ENCODE measurements at regions not wholly inside any gene's neighbourhood (a gene's known extent, or its start where the extent isn't known, plus 50 kb on each side); places are given as distances from the start of the nearest gene placed in this dataset.
"Not testable (repeated sequence)": the region's sequence is repeated elsewhere in the genome, so short reads cannot be mapped to it uniquely, and the experiment has no call there.

DNA sequence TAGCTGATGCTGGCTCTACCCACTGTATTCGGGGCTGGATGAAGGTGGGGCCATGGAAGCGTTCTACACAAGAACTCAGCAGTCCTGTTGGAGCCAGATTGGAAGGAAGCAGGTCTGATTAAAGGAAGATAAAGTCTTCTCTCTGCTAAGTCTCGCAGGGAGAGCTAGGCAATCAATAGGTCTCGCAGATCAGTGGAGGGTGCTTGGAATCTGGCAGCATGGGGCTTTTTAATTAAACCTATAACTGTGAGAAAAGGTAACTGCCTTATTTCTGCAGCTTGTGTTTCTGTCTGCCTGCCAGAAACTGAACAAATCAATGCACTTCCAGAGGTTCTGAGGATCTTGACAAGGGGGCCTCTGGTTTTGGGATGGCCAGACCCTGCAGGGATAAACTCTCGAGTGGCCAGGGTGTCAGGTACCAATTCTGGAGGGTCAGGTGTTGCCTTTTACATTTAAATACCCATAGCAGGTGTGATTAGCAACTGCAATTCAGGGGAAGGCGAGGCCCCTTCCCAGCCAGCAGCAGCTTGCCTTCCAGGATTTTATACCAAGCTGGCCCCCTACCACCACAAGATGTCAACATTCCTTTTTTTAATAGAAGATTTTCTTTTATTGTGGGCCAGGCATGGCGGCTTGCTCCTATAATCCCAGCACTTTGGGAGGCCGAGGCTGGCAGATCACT lies 228.6 kb downstream of the NPIPA7 start:
- TF ChIP-seq, protein P1, sequence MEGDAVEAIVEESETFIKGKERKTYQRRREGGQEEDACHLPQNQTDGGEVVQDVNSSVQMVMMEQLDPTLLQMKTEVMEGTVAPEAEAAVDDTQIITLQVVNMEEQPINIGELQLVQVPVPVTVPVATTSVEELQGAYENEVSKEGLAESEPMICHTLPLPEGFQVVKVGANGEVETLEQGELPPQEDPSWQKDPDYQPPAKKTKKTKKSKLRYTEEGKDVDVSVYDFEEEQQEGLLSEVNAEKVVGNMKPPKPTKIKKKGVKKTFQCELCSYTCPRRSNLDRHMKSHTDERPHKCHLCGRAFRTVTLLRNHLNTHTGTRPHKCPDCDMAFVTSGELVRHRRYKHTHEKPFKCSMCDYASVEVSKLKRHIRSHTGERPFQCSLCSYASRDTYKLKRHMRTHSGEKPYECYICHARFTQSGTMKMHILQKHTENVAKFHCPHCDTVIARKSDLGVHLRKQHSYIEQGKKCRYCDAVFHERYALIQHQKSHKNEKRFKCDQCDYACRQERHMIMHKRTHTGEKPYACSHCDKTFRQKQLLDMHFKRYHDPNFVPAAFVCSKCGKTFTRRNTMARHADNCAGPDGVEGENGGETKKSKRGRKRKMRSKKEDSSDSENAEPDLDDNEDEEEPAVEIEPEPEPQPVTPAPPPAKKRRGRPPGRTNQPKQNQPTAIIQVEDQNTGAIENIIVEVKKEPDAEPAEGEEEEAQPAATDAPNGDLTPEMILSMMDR (IDR thresholded peaks at IDR 0.05; ENCODE audit: low read depth, low read length, missing input control) = not testable (repeated sequence)
- TF ChIP-seq JUND (IDR thresholded peaks at IDR 0.05); RXRA (IDR thresholded peaks at IDR 0.05); YY1 (IDR thresholded peaks at IDR 0.05); GABPA (IDR thresholded peaks at IDR 0.05 in 1 of 2, conservative IDR thresholded peaks at IDR 0.05 in 1 of 2): not testable (repeated sequence)
- TF ChIP-seq, protein P2, sequence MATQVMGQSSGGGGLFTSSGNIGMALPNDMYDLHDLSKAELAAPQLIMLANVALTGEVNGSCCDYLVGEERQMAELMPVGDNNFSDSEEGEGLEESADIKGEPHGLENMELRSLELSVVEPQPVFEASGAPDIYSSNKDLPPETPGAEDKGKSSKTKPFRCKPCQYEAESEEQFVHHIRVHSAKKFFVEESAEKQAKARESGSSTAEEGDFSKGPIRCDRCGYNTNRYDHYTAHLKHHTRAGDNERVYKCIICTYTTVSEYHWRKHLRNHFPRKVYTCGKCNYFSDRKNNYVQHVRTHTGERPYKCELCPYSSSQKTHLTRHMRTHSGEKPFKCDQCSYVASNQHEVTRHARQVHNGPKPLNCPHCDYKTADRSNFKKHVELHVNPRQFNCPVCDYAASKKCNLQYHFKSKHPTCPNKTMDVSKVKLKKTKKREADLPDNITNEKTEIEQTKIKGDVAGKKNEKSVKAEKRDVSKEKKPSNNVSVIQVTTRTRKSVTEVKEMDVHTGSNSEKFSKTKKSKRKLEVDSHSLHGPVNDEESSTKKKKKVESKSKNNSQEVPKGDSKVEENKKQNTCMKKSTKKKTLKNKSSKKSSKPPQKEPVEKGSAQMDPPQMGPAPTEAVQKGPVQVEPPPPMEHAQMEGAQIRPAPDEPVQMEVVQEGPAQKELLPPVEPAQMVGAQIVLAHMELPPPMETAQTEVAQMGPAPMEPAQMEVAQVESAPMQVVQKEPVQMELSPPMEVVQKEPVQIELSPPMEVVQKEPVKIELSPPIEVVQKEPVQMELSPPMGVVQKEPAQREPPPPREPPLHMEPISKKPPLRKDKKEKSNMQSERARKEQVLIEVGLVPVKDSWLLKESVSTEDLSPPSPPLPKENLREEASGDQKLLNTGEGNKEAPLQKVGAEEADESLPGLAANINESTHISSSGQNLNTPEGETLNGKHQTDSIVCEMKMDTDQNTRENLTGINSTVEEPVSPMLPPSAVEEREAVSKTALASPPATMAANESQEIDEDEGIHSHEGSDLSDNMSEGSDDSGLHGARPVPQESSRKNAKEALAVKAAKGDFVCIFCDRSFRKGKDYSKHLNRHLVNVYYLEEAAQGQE (IDR thresholded peaks at IDR 0.05) = not testable (repeated sequence)
- TF ChIP-seq, protein P3, sequence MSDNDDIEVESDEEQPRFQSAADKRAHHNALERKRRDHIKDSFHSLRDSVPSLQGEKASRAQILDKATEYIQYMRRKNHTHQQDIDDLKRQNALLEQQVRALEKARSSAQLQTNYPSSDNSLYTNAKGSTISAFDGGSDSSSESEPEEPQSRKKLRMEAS (IDR thresholded peaks at IDR 0.05) = not testable (repeated sequence)

Data from liver (tissue), 3 donors.